Liver (tissue), 3 donors: ENCODE measurements at regions not wholly inside any gene's neighbourhood (a gene's known extent, or its start where the extent isn't known, plus 50 kb on each side); places are given as distances from the start of the nearest gene placed in this dataset.

Experiments
- ATF3 ChIP-seq: IDR thresholded peaks from 2 replicates; pipeline ENCODE4 v1.6.1; 2016; ENCODE audit warnings: antibody characterized with exemption
- CTCF ChIP-seq: fragments of 150-350 bp; IDR thresholded peaks from 2 replicates; pipeline ENCODE4 v1.5.1; 2017; ENCODE audit warnings: improper control_type of control experiment, low read depth, low read length; ENCODE audit not compliant: missing input control
- EGR1 ChIP-seq, 2 donors: IDR thresholded peaks; 2 replicates each; pipeline ENCODE4 v1.6.1; 2016 to 2018; ENCODE audit warnings: antibody characterized with exemption in 2 of 2, low read depth in 2 of 2
- FOXA1 ChIP-seq: IDR thresholded peaks from 2 replicates; pipeline ENCODE4 v1.6.1; 2016; ENCODE audit warnings: antibody characterized with exemption
- GABPA ChIP-seq, 2 donors: IDR thresholded peaks in 1 of 2; conservative IDR thresholded peaks in 1 of 2; 2 replicates each; pipeline ENCODE4 v1.6.1; 2016; ENCODE audit warnings: antibody characterized with exemption in 2 of 2, mild to moderate bottlenecking in 1 of 2, moderate library complexity in 1 of 2
- HNF4A ChIP-seq, 2 donors: conservative IDR thresholded peaks; 2 replicates each; pipeline ENCODE4 v1.6.1; 2016; ENCODE audit warnings: antibody characterized with exemption in 2 of 2, mild to moderate bottlenecking in 2 of 2
- MAX ChIP-seq: IDR thresholded peaks from 2 replicates; pipeline ENCODE4 v1.6.1; 2016; ENCODE audit warnings: antibody characterized with exemption
- RAD21 ChIP-seq, 2 donors: IDR thresholded peaks; 2 replicates each; pipeline ENCODE4 v1.6.1; 2016; ENCODE audit warnings: antibody characterized with exemption in 2 of 2, mild to moderate bottlenecking in 2 of 2
- REST ChIP-seq: IDR thresholded peaks from 2 replicates; pipeline ENCODE4 v1.6.1; 2016; ENCODE audit warnings: antibody characterized with exemption, mild to moderate bottlenecking
- SP1 ChIP-seq: IDR thresholded peaks from 2 replicates; pipeline ENCODE4 v1.6.1; 2018; ENCODE audit warnings: antibody characterized with exemption, mild to moderate bottlenecking
- TAF1 ChIP-seq: conservative IDR thresholded peaks from 2 replicates; pipeline ENCODE4 v1.6.1; 2016; ENCODE audit warnings: antibody characterized with exemption, mild to moderate bottlenecking
- YY1 ChIP-seq: IDR thresholded peaks from 2 replicates; pipeline ENCODE4 v1.6.1; 2016; ENCODE audit warnings: antibody characterized with exemption, mild to moderate bottlenecking
- ZBTB33 ChIP-seq: IDR thresholded peaks from 2 replicates; pipeline ENCODE4 v1.6.1; 2016; ENCODE audit warnings: antibody characterized with exemption
- donor health status: healthy.
- donor health status: healthy.

GRCh38 chr2:81467096-81467495, 1162.5 kb upstream of the LRRTM1 start:
- TF ChIP-seq RAD21 (IDR thresholded peaks at IDR 0.05) (no peak), GABPA (IDR thresholded peaks at IDR 0.05 in 1 of 2, conservative IDR thresholded peaks at IDR 0.05 in 1 of 2) (no peak), YY1 (no peak), CTCF (no peak), ATF3 (no peak), TAF1 (no peak), MAX (no peak), ZBTB33 (no peak), HNF4A (conservative IDR thresholded peaks at IDR 0.05) (no peak), SP1 (no peak), FOXA1 (no peak), REST (no peak), EGR1 (IDR thresholded peaks at IDR 0.05; ENCODE audit: low read depth in 2 of 2) (no peak)
